Activated CD4-positive, alpha-beta T cell treated with anti-CD3 and anti-CD28 coated beads for 48 hours (primary cell): ENCODE measurements at regions not wholly inside any gene's neighbourhood (a gene's known extent, or its start where the extent isn't known, plus 50 kb on each side); places are given as distances from the start of the nearest gene placed in this dataset.
"Not testable (repeated sequence)": the region's sequence is repeated elsewhere in the genome, so short reads cannot be mapped to it uniquely, and the experiment has no call there.

Experiments used
- DNase-seq: peaks from one replicate; pipeline ENCODE4 v3.0.0-alpha.2; 2020

DNA sequence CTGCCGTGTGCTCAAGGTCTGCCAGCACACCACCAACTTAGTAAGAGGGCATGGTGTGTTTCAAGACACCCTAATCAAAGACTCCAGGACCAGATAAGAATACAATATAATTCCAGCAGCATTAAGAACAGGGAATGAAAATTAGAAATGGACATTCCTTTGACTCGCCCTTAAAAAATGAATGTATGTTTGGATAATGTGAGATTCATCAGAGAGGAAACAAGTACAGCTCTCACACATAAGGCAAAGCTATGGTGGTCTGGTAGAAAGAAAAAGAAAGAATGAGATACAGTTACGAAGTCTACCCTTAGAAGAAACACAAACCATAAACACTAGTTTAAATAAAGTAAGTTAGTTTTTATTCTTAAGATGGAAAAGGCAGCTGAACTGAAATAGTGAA lies 174.8 kb upstream of the ANK3 start:
- DNase-seq: no peak

DNA sequence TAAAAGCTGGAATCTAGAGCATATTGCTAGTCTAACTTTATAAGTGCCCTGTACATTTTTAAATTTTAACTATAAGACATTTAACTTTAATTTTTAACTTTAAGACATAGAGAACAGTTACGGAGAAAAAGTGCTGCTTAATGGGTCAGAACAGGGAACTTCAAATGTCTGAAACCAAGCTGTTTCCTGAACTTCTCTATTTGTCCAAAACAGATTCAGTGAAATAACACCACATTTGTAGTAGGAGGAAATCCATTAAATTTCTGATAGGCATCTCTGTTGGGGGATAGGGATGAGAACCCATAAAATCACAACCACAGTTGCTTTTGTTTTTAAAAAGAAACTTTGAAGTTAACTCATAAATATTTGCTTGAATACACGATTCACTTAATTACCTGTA lies 170.8 kb upstream of the ANK3 start:
- DNase-seq: no peak

DNA sequence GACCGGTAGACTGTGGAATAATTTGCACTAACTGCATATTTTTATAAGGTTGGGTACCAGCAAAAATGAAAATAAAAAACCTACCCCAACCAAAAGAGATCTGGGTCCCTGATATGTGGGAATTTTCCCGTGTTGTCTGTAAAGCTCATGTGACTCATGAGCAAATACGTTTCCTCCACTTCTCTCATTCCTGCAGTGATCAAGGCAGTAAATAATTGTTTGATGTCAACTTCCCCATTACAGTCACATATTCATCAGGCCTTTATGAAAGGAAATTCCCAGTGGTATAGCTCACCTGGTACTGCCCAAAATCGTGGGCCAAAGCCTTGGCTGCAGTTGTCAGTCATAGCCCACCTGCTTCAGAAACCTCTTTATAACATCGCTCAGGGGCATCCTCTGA lies 166.0 kb upstream of the ANK3 start:
- DNase-seq: no peak

GRCh38 chr10:60549686-60550085 lies 160.0 kb upstream of the ANK3 start:
- DNase-seq: no peak

- no peak for DNase-seq
These were observed 153.0 kb upstream of the ANK3 start for GRCh38 chr10:60542657-60543056.

GRCh38 chr10:60541451-60541850 lies 151.8 kb upstream of the ANK3 start:
- DNase-seq: no peak

DNA sequence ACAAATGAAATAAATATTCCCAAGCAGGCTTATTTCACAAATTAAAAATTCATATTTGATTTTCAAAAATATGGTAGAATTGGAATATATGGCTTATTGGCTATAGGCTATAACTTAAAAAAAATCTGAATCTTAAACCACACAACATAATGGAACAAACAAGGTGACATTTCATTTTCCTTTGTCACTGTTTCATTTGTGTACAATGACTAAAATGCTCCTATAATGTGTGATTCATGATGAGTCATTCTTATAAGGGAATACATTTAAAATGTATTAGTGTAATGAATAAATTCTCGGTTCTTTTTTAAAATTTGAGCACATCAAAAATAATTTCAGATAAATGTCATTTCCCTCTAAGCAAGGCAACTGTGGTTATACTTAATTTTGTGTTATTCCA lies 148.0 kb upstream of the ANK3 start:
- no peak for DNase-seq

DNA sequence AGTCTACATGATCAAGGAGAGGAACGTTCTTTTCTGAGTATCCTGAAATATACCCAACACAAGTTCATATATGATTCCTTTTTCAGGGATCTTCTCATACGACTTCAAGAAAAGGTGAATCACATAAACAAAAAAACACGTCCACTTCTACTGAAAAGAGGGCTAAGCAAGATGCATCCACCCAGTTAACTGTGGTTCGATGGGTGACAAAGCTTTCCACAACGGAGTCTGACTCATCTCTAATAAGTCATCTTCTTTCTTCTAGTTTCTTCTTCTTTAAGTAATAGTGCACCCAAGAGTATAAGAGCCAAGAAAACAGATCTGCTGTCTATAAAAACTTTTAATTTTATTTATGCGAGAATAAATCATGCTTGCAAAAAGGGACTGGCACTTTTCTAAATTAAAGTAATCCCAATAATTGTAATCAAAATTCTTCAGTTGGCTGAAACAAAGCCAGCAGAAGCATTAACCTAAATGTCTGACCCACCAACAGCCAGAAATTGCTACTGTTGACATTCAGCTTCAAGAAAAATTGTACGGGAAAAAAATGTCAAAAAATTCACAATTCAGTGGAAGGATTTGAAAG lies 146.9 kb upstream of the ANK3 start:
- peak; percentile 36 for DNase-seq

DNA sequence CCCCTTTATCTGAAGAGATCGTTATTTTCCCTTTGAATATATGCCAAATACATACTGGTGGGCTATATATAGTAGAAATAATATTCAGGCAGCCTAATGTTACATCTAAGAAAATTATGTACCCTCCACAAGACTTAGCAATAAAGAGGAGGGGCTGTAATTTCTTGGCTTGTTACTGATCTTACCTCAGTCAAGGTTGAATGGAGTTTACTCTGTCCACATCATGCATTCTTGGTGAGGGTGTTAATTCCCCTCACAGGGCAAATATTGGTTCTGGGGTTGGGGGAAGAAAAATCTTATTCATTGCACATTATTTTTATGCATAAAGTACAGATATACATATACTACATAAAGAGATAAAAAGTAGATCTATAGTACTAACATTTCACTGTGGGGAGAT lies 145.8 kb upstream of the ANK3 start:
- no peak for DNase-seq

GRCh38 chr10:60534761-60535389 lies 145.2 kb upstream of the ANK3 start:
- DNase-seq: no peak

DNA sequence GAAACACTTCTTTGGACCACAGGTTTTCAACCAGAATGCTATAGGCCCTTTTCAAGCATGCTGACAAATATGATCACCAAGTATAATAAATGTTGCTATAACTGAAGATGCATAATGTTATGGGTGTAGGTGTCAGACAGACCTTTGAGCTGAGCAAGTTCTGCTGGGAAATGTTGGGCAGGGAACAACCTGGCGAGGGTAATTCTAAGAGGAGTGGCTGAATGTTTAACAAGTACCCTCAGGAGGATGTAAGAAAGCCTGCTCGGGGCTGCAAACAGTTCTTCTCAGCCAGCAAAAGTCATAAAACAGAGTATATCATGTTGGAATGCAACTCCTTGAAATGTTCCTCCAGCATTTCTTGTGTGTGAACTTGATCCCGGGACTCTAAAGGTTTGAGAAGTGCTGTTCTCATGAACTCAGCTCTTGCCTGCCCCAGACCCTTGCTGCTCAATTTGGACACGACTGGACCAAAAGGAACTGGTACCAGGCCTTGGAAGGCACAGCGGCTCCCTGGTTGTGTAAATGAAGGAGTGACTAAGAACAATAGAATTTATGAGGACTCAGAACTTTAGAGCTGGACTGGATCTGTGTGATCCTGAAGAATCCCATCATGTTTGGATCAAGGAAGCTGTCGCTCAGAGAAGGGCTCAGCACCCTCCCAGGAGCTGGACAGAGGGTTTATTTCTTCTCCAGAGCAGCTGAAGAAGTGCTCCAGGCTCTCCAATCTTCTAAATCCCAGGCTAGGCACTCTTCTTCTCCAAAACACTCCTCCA lies 143.2 kb upstream of the ANK3 start:
- no peak for DNase-seq

- DNase-seq: no peak
These were observed 141.3 kb upstream of the ANK3 start for GRCh38 chr10:60531006-60531405.

- DNase-seq: no peak
These were observed 138.0 kb upstream of the ANK3 start for GRCh38 chr10:60527676-60528075.

DNA sequence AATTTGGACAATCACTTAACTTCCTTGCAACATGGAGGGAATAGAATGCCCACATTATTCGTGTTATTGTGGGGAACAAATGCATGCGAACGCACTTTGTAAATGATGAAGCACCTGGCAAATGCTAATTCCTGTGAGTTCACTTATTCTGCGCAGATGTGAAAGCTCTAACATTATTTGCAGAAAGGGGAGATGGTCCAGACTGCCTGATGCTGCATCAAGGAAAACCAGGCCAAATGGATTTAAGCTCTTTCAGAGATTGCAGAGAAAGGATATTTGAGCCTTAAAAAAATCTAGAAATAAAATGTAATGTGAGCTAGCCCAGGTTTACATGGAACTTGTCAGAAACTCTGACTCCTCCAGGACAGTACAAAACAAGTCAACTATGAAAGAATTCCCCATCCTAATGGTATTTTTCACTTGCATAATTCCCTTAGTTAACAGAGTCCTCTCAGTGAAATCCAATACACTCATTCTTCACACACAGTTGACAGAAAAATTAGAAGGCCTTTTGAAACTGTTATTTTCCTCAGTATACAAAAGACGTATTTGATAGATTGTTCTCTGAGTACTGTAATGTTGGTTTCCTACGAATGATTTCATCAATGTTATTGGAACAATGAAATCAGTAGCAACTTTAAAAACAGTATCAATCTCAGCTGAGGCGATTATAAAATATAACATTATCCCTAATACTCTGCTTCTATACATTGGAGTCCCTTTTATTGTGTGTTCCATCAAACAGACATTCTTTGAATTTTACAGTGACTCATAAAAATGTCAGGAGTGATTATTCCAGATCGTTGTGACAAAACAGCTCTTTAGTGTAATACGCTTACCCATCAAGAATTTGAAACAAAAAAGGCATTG lies 136.3 kb upstream of the ANK3 start:
- no peak for DNase-seq

- peak; percentile 39 for DNase-seq
These were observed 134.9 kb upstream of the ANK3 start for GRCh38 chr10:60524541-60524940.

DNA sequence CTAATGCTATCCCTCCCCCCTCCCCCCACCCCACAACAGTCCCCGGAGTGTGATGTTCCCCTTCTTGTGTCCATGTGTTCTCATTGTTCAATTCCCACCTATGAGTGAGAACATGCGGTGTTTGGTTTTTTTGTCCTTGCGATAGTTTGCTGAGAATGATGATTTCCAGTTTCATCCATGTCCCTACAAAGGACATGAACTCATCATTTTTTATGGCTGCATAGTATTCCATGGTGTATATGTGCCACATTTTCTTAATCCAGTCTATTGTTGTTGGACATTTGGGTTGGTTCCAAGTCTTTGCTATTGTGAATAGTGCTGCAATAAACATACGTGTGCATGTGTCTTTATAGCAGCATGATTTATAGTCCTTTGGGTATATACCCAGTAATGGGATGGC lies 133.7 kb upstream of the ANK3 start:
- not testable (repeated sequence) for DNase-seq

GRCh38 chr10:60522617-60523016 lies 132.9 kb upstream of the ANK3 start:
- no peak for DNase-seq

GRCh38 chr10:60521974-60522405 lies 132.3 kb upstream of the ANK3 start:
- DNase-seq: peak; percentile 11

DNA sequence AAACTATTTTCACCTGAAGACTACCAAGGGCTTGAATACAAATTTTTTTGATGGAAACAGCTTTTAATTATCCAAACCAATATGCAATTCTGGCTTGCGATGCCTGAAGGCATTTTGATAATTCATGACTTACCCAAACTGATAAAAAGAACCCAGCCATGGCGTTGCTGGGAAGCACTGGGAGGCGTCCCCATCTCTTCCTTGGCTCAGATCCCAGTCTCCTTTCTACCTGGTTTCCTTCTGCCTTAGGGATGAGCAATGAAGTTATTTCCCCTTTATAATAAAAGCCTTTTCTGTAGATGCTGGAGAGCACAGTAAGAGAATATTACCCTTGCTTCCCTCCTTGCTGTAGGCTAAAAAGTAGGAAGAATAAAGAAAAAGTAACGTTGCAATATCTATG lies 129.1 kb upstream of the ANK3 start:
- DNase-seq: no peak

DNA sequence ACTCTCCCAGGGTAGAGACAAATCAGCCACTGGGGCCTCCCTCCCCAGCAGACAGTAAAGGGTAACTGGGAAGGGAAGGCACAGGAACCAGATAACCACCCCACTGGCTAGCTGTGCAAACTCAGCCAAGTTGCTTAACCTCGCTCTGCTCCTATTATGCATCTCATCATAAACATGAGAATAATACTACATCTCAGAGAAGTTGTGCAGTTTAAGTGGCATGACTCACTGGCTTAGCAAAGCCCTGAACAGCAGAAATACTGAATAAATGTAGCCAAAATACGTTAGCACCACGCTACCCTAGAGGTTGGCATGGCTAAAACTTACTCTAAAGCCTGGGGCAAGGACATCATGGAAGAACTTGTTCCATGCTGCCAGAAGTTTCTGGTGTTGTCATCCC lies 128.1 kb upstream of the ANK3 start:
- DNase-seq: no peak

- DNase-seq: no peak
These were observed 123.6 kb upstream of the ANK3 start for GRCh38 chr10:60513281-60513680.

DNA sequence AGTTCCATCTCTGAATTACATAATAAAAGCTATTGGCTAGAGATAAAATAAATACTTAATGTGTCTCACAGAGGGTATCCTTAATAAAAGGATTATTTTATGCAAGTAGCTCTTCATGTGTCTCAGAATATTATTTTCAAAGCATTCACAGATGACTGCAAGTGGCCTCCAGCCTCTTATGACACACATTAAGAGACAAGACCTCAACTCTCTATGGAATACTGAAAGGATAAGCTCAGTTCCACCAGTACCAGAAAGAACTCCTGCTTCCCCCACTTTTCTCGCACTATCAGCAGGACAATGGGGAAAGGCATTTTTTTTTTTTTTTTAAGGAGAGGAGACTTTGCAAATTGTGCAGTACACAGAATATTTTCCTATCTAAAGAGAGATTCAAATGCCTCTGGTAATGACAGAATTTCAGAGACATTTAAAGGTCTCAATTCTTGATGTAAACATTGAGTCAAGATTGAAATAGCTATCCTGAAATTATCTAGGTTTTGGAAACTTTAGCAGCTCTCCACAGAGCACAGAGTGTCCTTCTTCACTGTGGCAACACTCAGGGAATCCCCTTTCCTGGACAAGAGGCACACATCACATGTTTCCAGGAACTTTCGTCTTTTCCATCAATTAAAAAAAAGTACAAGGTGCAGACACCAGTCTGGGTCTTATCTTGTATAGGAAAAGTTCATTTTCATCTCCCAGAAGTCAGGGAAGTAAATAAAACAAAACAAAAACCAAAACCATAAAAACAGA lies 122.0 kb upstream of the ANK3 start:
- no peak for DNase-seq

GRCh38 chr10:60508831-60509230 lies 119.2 kb upstream of the ANK3 start:
- DNase-seq: no peak
